Naive thymus-derived CD4-positive, alpha-beta T cell (primary cell): ENCODE measurements at regions not wholly inside any gene's neighbourhood (a gene's known extent, or its start where the extent isn't known, plus 50 kb on each side); places are given as distances from the start of the nearest gene placed in this dataset.

ENCODE experiments used
- ATAC-seq: fragments of 150-1000 bp; cut with Tn5 transposase; 2 replicates; pipeline ENCODE4 v1.10.0; 2021; ENCODE audit warnings: mild to moderate bottlenecking, moderate library complexity
- CTCF ChIA-PET: fragments of 350-600 bp; sonication (Branson Sonifier 250); formaldehyde crosslinking; loops from one replicate; lab custom pipeline; 2021; ENCODE audit warnings: antibody characterized with exemption; lab: Charles Lee
- POLR2A ChIA-PET: fragments of 350-600 bp; sonication (Branson Sonifier 250); formaldehyde crosslinking; loops from one replicate; lab custom pipeline; 2021; ENCODE audit warnings: antibody characterized with exemption, inconsistent platforms; lab: Charles Lee
- DNase-seq, 9 donors: peaks; one replicate each; pipeline versions ENCODE4 v3.0.0 to v3.0.0-alpha.2; 2020 to 2022; ENCODE audit warnings: mixed read lengths in 1 of 9
- H3K27ac ChIP-seq: one replicate; pipeline ENCODE4 v1.7.0; 2013; ENCODE audit warnings: mild to moderate bottlenecking, low read depth, low read length, moderate library complexity
- H3K27me3 ChIP-seq, 2 donors: one replicate each; pipeline ENCODE4 v1.7.0; 2013; ENCODE audit warnings: low read length in 2 of 2, mild to moderate bottlenecking in 2 of 2, moderate library complexity in 2 of 2; ENCODE audit not compliant: control insufficient read depth in 2 of 2, insufficient read depth in 2 of 2
- H3K36me3 ChIP-seq, 3 experiments: 1 replicate in 2 of 3; 2 replicates in 1 of 3; pipeline ENCODE4 v1.7.0; 2013; ENCODE audit warnings: low read length in 3 of 3, mild to moderate bottlenecking in 3 of 3, moderate library complexity in 1 of 3; ENCODE audit not compliant: insufficient read depth in 3 of 3, control insufficient read depth in 2 of 3
- H3K4me1 ChIP-seq, 2 donors: one replicate each; pipeline ENCODE4 v1.7.0; 2013; ENCODE audit warnings: low read length in 2 of 2, mild to moderate bottlenecking in 2 of 2, moderate library complexity in 1 of 2; ENCODE audit not compliant: control insufficient read depth in 2 of 2, insufficient read depth in 2 of 2
- H3K4me3 ChIP-seq: 2 replicates; pipeline ENCODE4 v1.7.0; 2013; ENCODE audit warnings: mild to moderate bottlenecking, low read length
- H3K9me3 ChIP-seq, 3 experiments: 1 replicate in 2 of 3; 2 replicates in 1 of 3; pipeline ENCODE4 v1.7.0; 2013; ENCODE audit warnings: low read length in 3 of 3; ENCODE audit not compliant: control insufficient read depth in 2 of 3
- H3K27ac Mint-ChIP-seq, 9 donors: one replicate each; pipeline ENCODE4 v1.8.0; 2020 to 2022; ENCODE audit warnings: mixed read lengths in 9 of 9, mild to moderate bottlenecking in 8 of 9, moderate library complexity in 5 of 9, inconsistent platforms in 2 of 9
- H3K27me3 Mint-ChIP-seq, 5 donors: one replicate each; pipeline ENCODE4 v1.8.0; 2021 to 2022; ENCODE audit warnings: mixed read lengths in 5 of 5, mild to moderate bottlenecking in 1 of 5
- H3K36me3 Mint-ChIP-seq, 5 donors: one replicate each; pipeline ENCODE4 v1.8.0; 2020 to 2022; ENCODE audit warnings: mixed read lengths in 5 of 5, mild to moderate bottlenecking in 3 of 5, inconsistent platforms in 1 of 5
- H3K4me1 Mint-ChIP-seq, 7 donors: one replicate each; pipeline ENCODE4 v1.8.0; 2020 to 2022; ENCODE audit warnings: mixed read lengths in 7 of 7, mild to moderate bottlenecking in 3 of 7, inconsistent platforms in 1 of 7
- H3K4me3 Mint-ChIP-seq, 10 donors: one replicate each; pipeline ENCODE4 v1.8.0; 2020 to 2022; ENCODE audit warnings: mild to moderate bottlenecking in 10 of 10, mixed read lengths in 10 of 10, moderate library complexity in 6 of 10, inconsistent platforms in 2 of 10
- H3K9me3 Mint-ChIP-seq, 11 donors: one replicate each; pipeline ENCODE4 v1.8.0; 2020 to 2022; ENCODE audit warnings: mixed read lengths in 11 of 11, mild to moderate bottlenecking in 4 of 11, inconsistent platforms in 1 of 11, moderate library complexity in 1 of 11
- intact Hi-C, 2 donors: fragments of 100-400 bp; cut with micrococcal nuclease; formaldehyde crosslinking; loops; one replicate each; pipeline ENCODE4 v1.15.1; 2023

DNA sequence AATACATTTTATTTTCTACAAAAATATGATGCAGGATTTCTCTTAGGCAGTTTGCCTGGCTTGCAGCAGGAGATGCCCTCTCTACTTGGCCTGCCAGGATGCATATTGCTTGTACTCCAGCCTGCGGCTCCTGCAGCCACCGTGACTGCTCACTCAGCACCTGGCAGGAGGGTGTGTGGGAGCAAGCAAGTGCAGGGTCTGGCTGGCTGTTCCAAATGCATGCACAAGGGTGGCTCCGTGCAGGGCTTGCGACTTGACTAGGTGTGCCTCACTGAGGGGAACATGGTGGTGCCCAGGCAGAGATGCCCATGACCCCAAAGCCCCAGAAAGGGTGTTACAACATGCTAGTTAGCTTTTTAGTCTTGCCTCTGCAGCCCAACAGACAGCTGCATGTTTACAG lies 1240.2 kb upstream of the ALCAM start:
- H3K9me3 Mint-ChIP-seq, result peaks cover 2 to 26% (median 5%) of the 10 kb centered on the region in 11 donors
- no peaks in the 10 kb centered on the region for H3K27me3 ChIP-seq
- no peak overlapping the region for H3K27ac Mint-ChIP-seq
- intact Hi-C loops, result no loop called here
- no peaks in the 10 kb centered on the region for H3K4me1 Mint-ChIP-seq
- ATAC-seq (no peak), DNase-seq (no peak)
- no peak overlapping the region for H3K4me3 ChIP-seq
- POLR2A ChIA-PET, result no interaction called here
- H3K27ac ChIP-seq, result no peak overlapping the region
- H3K36me3 Mint-ChIP-seq, result no peaks in the 10 kb centered on the region
- no peaks in the 10 kb centered on the region for H3K9me3 ChIP-seq
- H3K4me1 ChIP-seq, result no peaks in the 10 kb centered on the region
- no peak overlapping the region for H3K4me3 Mint-ChIP-seq
- no peaks in the 10 kb centered on the region for H3K27me3 Mint-ChIP-seq
- CTCF ChIA-PET, result no interaction called here
- H3K36me3 ChIP-seq, result no peaks in the 10 kb centered on the region

- ATAC-seq, result no peak
- Histone ChIP-seq H3K4me3 (no peak overlapping the region), H3K27me3 (no peaks in the 10 kb centered on the region), H3K36me3 (no peaks in the 10 kb centered on the region), H3K9me3 (no peaks in the 10 kb centered on the region), H3K27ac (no peak overlapping the region), H3K4me1 (no peaks in the 10 kb centered on the region)
- Mint-ChIP-seq H3K4me1 (no peaks in the 10 kb centered on the region), H3K27me3 (no peaks in the 10 kb centered on the region), H3K36me3 (no peaks in the 10 kb centered on the region), H3K9me3 (peaks cover 2 to 26% (median 5%) of the 10 kb centered on the region in 11 donors), H3K4me3 (no peak overlapping the region), H3K27ac (no peak overlapping the region)
- POLR2A ChIA-PET, result no interaction called here
- intact Hi-C loops, result no loop called here
- no peak for DNase-seq
- CTCF ChIA-PET, result no interaction called here
Observed at GRCh38 chr3:104126864-104127553, 1239.7 kb upstream of the ALCAM start.

- Mint-ChIP-seq H3K36me3 (no peaks in the 10 kb centered on the region), H3K27ac (no peak overlapping the region), H3K27me3 (no peaks in the 10 kb centered on the region), H3K9me3 (peaks cover 2 to 26% (median 5%) of the 10 kb centered on the region in 11 donors), H3K4me1 (no peaks in the 10 kb centered on the region), H3K4me3 (no peak overlapping the region)
- intact Hi-C loops, result no loop called here
- H3K36me3 ChIP-seq, result no peaks in the 10 kb centered on the region
- no peaks in the 10 kb centered on the region for H3K4me1 ChIP-seq
- CTCF ChIA-PET, result no interaction called here
- POLR2A ChIA-PET, result no interaction called here
- no peaks in the 10 kb centered on the region for H3K27me3 ChIP-seq
- ATAC-seq (no peak), DNase-seq (no peak)
- no peak overlapping the region for H3K4me3 ChIP-seq
- H3K27ac ChIP-seq, result no peak overlapping the region
- no peaks in the 10 kb centered on the region for H3K9me3 ChIP-seq
Observed at GRCh38 chr3:104127830-104128229, 1238.9 kb upstream of the ALCAM start.

GRCh38 chr3:104132566-104133403 lies 1233.9 kb upstream of the ALCAM start:
- no peaks in the 10 kb centered on the region for H3K4me1 ChIP-seq
- H3K4me3 Mint-ChIP-seq, result no peak overlapping the region
- no peak overlapping the region for H3K27ac Mint-ChIP-seq
- H3K27me3 ChIP-seq, result no peaks in the 10 kb centered on the region
- H3K36me3 ChIP-seq, result no peaks in the 10 kb centered on the region
- no peaks in the 10 kb centered on the region for H3K4me1 Mint-ChIP-seq
- no peaks in the 10 kb centered on the region for H3K9me3 ChIP-seq
- no peak for DNase-seq
- no peaks in the 10 kb centered on the region for H3K36me3 Mint-ChIP-seq
- POLR2A ChIA-PET, result no interaction called here
- no peaks in the 10 kb centered on the region for H3K27me3 Mint-ChIP-seq
- intact Hi-C loops, result no loop called here
- CTCF ChIA-PET, result no interaction called here
- H3K4me3 ChIP-seq, result no peak overlapping the region
- ATAC-seq, result no peak
- peaks cover 0 to 22% (median 2%) of the 10 kb centered on the region in 11 donors for H3K9me3 Mint-ChIP-seq
- no peak overlapping the region for H3K27ac ChIP-seq

GRCh38 chr3:104133630-104134029 lies 1233.1 kb upstream of the ALCAM start:
- no peaks in the 10 kb centered on the region for H3K36me3 ChIP-seq
- DNase-seq, result no peak
- no peaks in the 10 kb centered on the region for H3K27me3 ChIP-seq
- no peaks in the 10 kb centered on the region for H3K4me1 ChIP-seq
- CTCF ChIA-PET, result no interaction called here
- no peak for ATAC-seq
- H3K9me3 ChIP-seq, result no peaks in the 10 kb centered on the region
- Mint-ChIP-seq H3K4me1 (no peaks in the 10 kb centered on the region), H3K27ac (no peak overlapping the region), H3K9me3 (peaks cover 0 to 19% (median 2%) of the 10 kb centered on the region in 11 donors), H3K27me3 (no peaks in the 10 kb centered on the region), H3K4me3 (no peak overlapping the region), H3K36me3 (no peaks in the 10 kb centered on the region)
- H3K4me3 ChIP-seq, result no peak overlapping the region
- intact Hi-C loops, result no loop called here
- H3K27ac ChIP-seq, result no peak overlapping the region
- POLR2A ChIA-PET, result no interaction called here

DNA sequence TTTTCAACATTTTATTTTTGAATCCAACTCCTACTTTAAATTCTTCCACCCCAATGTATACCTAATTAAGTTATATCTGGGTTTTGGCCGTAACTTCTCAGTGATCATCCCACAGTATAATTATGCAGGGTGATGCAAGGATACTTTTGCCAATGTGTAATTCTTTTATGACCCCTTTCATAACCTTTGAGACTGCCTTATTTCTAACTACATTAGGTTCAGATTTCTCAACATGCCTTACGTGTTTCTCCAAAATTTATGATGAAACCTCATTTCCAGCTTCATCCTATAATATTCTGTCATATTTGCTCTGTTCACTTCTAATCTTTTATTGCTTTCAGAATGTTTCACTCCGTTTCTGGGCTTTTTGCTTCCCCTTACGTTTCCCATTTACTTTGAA lies 1229.6 kb upstream of the ALCAM start:
- H3K36me3 ChIP-seq, result no peaks in the 10 kb centered on the region
- no peaks in the 10 kb centered on the region for H3K4me1 Mint-ChIP-seq
- H3K36me3 Mint-ChIP-seq, result no peaks in the 10 kb centered on the region
- H3K27me3 Mint-ChIP-seq, result no peaks in the 10 kb centered on the region
- no peak for ATAC-seq
- ChIA-PET CTCF (no interaction called here), POLR2A (no interaction called here)
- no peak overlapping the region for H3K27ac ChIP-seq
- H3K4me3 Mint-ChIP-seq, result no peak overlapping the region
- H3K9me3 Mint-ChIP-seq, result peaks cover 0 to 4% (median 0%) of the 10 kb centered on the region in 11 donors
- DNase-seq, result no peak
- no peak overlapping the region for H3K4me3 ChIP-seq
- H3K9me3 ChIP-seq, result no peaks in the 10 kb centered on the region
- H3K27ac Mint-ChIP-seq, result no peak overlapping the region
- no peaks in the 10 kb centered on the region for H3K4me1 ChIP-seq
- intact Hi-C loops, result no loop called here
- H3K27me3 ChIP-seq, result no peaks in the 10 kb centered on the region

- ChIA-PET POLR2A (no interaction called here), CTCF (no interaction called here)
- Histone ChIP-seq H3K27ac (no peak overlapping the region), H3K4me1 (no peaks in the 10 kb centered on the region), H3K4me3 (no peak overlapping the region), H3K27me3 (no peaks in the 10 kb centered on the region), H3K36me3 (no peaks in the 10 kb centered on the region), H3K9me3 (no peaks in the 10 kb centered on the region)
- intact Hi-C loops, result no loop called here
- H3K27me3 Mint-ChIP-seq, result no peaks in the 10 kb centered on the region
- no peaks in the 10 kb centered on the region for H3K36me3 Mint-ChIP-seq
- peaks cover 0 to 4% (median 0%) of the 10 kb centered on the region in 11 donors for H3K9me3 Mint-ChIP-seq
- ATAC-seq (no peak), DNase-seq (no peak)
- no peak overlapping the region for H3K4me3 Mint-ChIP-seq
- no peaks in the 10 kb centered on the region for H3K4me1 Mint-ChIP-seq
- no peak overlapping the region for H3K27ac Mint-ChIP-seq
Observed at GRCh38 chr3:104145164-104145563, 1221.5 kb upstream of the ALCAM start.
